ENCODE measurements at regions not wholly inside any gene's neighbourhood (a gene's known extent, or its start where the extent isn't known, plus 50 kb on each side); places are given as distances from the start of the nearest gene placed in this dataset.

DNA sequence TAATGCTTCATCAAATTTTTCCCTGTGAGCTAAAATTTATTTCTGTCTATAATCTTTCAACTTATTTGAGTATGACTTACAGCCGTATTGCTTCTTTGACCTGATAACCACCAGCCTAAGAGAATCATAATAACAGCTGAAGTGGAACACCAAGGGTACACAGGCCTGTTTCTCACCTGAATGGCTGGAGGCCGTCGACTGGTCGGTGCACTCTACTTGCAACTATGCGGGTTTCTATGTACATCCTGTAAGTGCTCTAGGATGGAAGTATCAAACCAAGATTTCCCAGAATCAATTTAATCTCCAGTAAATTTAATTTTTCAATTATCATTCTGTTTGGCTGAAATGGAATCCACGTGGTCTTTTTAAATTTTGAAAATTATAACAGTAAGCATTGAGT lies 504.8 kb upstream of the PHF14 start:
- TF ChIP-seq CTCF (IDR thresholded peaks at IDR 0.05): no peak
- ATAC-seq: no peak

DNA sequence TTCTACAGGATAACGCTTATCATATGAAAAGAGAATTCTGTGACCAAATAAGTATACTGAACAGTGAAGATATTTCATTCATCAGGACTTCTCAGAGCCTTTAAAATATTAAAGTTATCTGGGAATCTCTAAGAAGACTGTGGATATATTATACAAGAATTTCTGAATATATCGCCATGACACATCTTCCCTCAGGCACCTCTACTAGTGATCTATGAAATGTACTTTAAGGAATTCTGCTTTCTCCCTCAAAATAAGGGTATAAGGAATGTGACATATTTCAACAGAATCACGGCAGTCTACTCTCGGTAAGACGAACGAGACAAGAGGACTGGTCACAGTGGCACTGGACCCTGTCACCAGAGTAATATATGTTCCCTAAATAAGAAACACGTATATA lies 504.2 kb upstream of the PHF14 start:
- Histone ChIP-seq H3K4me1 (no peaks in the 10 kb centered on the region), H3K36me3 (no peaks in the 10 kb centered on the region), H3K9me3 (no peaks in the 10 kb centered on the region), H3K4me3 (no peak overlapping the region), H3K27ac (no peak overlapping the region), H3K27me3 (no peaks in the 10 kb centered on the region)
- intact Hi-C loops (cut with DNase I): no loop called here
- TF ChIP-seq CTCF (IDR thresholded peaks at IDR 0.05): no peak
- no peak for ATAC-seq
- DNase-seq: no peak

More for the DNA sequence above, 504.8 kb upstream of the PHF14 start:
- Histone ChIP-seq H3K36me3 (no peaks in the 10 kb centered on the region), H3K4me1 (no peaks in the 10 kb centered on the region), H3K27ac (no peak overlapping the region), H3K9me3 (no peaks in the 10 kb centered on the region), H3K4me3 (no peak overlapping the region), H3K27me3 (no peaks in the 10 kb centered on the region)
- no peak for DNase-seq
- intact Hi-C loops (cut with DNase I): no loop called here

DNA sequence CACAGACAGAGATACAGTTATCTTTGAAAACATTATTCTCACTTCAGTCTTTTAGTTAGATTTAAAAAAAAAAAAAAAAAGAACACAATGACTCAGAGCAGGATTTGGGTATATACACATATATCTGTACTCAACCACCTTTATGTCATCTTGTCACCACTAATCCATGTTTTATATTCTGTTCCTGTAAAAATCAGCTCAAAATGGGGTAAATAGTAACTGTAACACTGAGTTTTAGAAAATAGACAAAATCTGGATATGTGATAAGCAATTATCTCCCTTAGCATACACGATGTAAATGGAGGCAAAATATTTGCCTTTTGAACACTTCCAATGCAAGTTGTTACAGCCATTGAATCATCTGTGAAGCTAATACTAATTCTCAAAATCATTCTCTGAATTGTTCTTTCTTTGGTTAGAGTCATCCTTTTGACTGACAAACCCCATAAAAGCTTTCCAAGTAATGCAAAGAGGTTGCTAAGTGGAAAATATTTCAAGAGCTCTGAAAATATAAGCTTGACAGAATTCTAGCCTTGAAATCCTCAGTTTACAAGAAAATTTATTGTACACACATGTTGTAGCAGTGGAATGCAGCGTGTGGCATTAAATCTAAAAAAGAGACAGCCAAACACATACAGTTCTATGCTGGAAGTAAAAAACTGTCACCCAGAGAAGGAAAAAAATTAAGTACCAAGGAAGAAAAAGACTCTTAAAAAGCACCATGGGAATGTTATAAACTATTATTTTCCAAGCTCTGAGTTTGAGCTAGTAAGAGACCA lies 502.2 kb upstream of the PHF14 start:
- Histone ChIP-seq H3K27me3 (no peaks in the 10 kb centered on the region), H3K4me3 (no peak overlapping the region), H3K9me3 (no peaks in the 10 kb centered on the region), H3K36me3 (no peaks in the 10 kb centered on the region), H3K27ac (no peak overlapping the region), H3K4me1 (no peaks in the 10 kb centered on the region)
- no peak for ATAC-seq
- no peak for TF ChIP-seq CTCF (IDR thresholded peaks at IDR 0.05)
- DNase-seq: no peak
- intact Hi-C loops (cut with DNase I): no loop called here

GRCh38 chr7:10472115-10472514 lies 501.6 kb upstream of the PHF14 start:
- intact Hi-C loops (cut with DNase I): no loop called here
- H3K4me3 ChIP-seq: no peak overlapping the region
- no peaks in the 10 kb centered on the region for H3K4me1 ChIP-seq
- no peak for TF ChIP-seq CTCF (IDR thresholded peaks at IDR 0.05)
- no peaks in the 10 kb centered on the region for H3K9me3 ChIP-seq
- ATAC-seq: no peak
- no peaks in the 10 kb centered on the region for H3K36me3 ChIP-seq
- H3K27me3 ChIP-seq: no peaks in the 10 kb centered on the region
- DNase-seq: no peak
- no peak overlapping the region for H3K27ac ChIP-seq

- intact Hi-C loops (cut with DNase I): no loop called here
- H3K4me3 ChIP-seq: no peak overlapping the region
- ATAC-seq (no peak), DNase-seq (peak in 1 of 4 donors; percentile 1)
- no peaks in the 10 kb centered on the region for H3K36me3 ChIP-seq
- no peaks in the 10 kb centered on the region for H3K27me3 ChIP-seq
- H3K9me3 ChIP-seq: no peaks in the 10 kb centered on the region
- H3K4me1 ChIP-seq: no peaks in the 10 kb centered on the region
- H3K27ac ChIP-seq: no peak overlapping the region
- TF ChIP-seq CTCF (IDR thresholded peaks at IDR 0.05): no peak
Observed at GRCh38 chr7:10473569-10473968, 500.1 kb upstream of the PHF14 start.

Measured in left lung (tissue), 4 donors.